ENCODE measurements at regions not wholly inside any gene's neighbourhood (a gene's known extent, or its start where the extent isn't known, plus 50 kb on each side); places are given as distances from the start of the nearest gene placed in this dataset.

DNA sequence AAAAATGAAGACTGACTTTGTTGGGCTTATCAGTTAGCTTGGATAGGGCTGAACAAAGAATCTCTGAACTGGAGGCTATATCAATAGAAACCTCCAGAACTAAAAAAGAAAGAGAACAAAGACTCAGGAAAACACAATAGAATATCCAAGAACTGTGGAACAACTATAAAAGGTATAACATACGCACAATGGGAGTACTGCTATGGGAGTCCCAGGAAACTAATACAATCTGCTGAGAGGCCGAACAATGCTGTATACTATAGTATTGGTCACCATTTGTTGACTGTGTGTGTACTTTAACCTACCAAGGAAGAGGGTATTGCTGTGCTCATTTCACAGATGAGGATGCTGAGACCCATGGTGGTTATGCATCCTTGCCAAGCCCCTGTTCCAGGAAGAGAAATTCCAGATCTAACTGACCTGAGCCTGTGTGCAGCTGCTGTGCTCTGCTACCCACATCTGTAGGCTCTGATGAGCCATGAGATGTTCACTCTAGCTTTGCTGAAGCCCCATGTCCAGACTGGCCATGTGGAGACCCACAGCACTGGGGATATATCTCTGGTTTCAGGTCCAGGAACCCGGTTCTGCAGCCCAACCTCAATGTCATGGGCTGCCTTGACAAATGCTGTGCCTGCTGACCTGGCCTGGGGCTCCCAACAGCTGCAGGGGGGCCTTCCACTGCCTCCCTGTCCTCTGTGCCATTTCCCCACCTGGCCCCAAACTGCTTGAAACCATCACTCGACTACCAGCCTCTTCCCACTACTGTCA, 254.3 kb upstream of the TNRC6C start:
- H3K9me3 ChIP-seq: peaks cover 9 to 13% of the 10 kb centered on the region in 2 donors

DNA sequence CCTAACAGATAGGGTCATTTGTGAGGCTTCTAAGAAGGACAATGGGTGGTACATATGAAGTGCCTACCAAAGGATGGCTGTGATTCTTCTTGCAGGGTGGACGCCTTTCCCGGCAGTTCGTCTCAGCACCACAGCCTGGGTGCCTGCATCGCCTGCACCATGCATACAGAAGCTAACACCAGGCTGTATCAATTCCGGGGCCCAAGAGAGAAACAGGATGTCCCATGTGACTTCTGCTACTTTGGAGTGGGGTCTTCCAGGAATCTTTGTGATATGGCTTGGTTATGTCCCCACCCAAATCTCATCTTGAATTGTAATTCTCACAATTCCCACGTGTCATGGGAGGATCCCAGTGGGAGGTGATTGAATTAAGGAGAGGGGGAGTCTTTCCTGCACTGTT, 251.6 kb upstream of the TNRC6C start:
- intact Hi-C loops (cut with DNase I; ENCODE audit: low total_unique reads): no loop called here
- H3K27me3 ChIP-seq: no peaks in the 10 kb centered on the region
- H3K9me3 ChIP-seq: peaks cover 9 to 13% of the 10 kb centered on the region in 2 donors
- in situ Hi-C loops (cut with MboI; ENCODE audit: low pct_ligation_motif_present in 1 of 4, low pct_unique_long_range_greater_than_20kb in 1 of 4, low sequenced_read_pairs in 3 of 4): no loop called here
- no peak overlapping the region for H3K4me3 ChIP-seq
- H3K27ac ChIP-seq: no peak overlapping the region
- H3K36me3 ChIP-seq: no peaks in the 10 kb centered on the region
- DNase-seq: no peak
- H3K4me1 ChIP-seq: no peaks in the 10 kb centered on the region
- TF ChIP-seq POLR2A (IDR thresholded peaks at IDR 0.05): no peak
- TF ChIP-seq, protein P1, sequence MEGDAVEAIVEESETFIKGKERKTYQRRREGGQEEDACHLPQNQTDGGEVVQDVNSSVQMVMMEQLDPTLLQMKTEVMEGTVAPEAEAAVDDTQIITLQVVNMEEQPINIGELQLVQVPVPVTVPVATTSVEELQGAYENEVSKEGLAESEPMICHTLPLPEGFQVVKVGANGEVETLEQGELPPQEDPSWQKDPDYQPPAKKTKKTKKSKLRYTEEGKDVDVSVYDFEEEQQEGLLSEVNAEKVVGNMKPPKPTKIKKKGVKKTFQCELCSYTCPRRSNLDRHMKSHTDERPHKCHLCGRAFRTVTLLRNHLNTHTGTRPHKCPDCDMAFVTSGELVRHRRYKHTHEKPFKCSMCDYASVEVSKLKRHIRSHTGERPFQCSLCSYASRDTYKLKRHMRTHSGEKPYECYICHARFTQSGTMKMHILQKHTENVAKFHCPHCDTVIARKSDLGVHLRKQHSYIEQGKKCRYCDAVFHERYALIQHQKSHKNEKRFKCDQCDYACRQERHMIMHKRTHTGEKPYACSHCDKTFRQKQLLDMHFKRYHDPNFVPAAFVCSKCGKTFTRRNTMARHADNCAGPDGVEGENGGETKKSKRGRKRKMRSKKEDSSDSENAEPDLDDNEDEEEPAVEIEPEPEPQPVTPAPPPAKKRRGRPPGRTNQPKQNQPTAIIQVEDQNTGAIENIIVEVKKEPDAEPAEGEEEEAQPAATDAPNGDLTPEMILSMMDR (IDR thresholded peaks at IDR 0.05): no peak
- no peak for TF ChIP-seq EP300 (IDR thresholded peaks at IDR 0.05; ENCODE audit: low read depth)
- 80 to 84% methylated on average over 6 of the region's 6 CpGs for WGBS, 2 donors (ENCODE audit: low coverage in 1 of 2)

More for the DNA sequence above, 254.3 kb upstream of the TNRC6C start:
- TF ChIP-seq, protein P1 (IDR thresholded peaks at IDR 0.05): no peak
- TF ChIP-seq POLR2AphosphoS5 (IDR thresholded peaks at IDR 0.05) (no peak), EP300 (IDR thresholded peaks at IDR 0.05; ENCODE audit: low read depth) (no peak), POLR2A (IDR thresholded peaks at IDR 0.05) (no peak)
- intact Hi-C loops (cut with DNase I; ENCODE audit: low total_unique reads): no loop called here
- H3K36me3 ChIP-seq: no peaks in the 10 kb centered on the region
- in situ Hi-C loops (cut with MboI; ENCODE audit: low pct_ligation_motif_present in 1 of 4, low pct_unique_long_range_greater_than_20kb in 1 of 4, low sequenced_read_pairs in 3 of 4): no loop called here
- no peak overlapping the region for H3K4me3 ChIP-seq
- no peak overlapping the region for H3K27ac ChIP-seq
- DNase-seq: no peak
- no peaks in the 10 kb centered on the region for H3K4me1 ChIP-seq
- 67 to 83% methylated on average over 2 to 4 of the region's 4 CpGs for WGBS, 2 donors (ENCODE audit: low coverage in 1 of 2)
- no peaks in the 10 kb centered on the region for H3K27me3 ChIP-seq

DNA sequence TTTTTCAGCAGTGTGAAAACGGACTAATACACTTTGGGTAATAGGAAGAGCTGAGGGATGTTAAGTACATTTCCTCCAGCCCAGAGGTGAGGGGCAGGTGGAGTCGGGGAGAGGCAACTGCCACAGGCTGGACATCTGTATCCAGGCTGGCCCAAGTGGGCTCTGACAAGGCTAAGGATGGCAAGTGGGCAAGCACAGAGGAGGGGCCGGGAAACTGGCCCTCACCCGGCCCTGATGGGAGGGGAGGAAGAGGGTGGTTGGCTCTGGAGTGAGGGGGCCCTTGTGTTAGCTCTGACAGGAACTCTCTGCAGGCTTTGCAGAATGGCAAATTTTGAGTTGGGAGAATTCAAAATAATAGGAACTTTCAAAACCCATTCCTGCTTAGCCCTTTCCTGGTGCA, 251.0 kb upstream of the TNRC6C start:
- H3K27ac ChIP-seq: no peak overlapping the region
- H3K36me3 ChIP-seq: no peaks in the 10 kb centered on the region
- no peaks in the 10 kb centered on the region for H3K27me3 ChIP-seq
- intact Hi-C loops (cut with DNase I; ENCODE audit: low total_unique reads) (no loop called here), in situ Hi-C loops (cut with MboI; ENCODE audit: low pct_ligation_motif_present in 1 of 4, low pct_unique_long_range_greater_than_20kb in 1 of 4, low sequenced_read_pairs in 3 of 4) (no loop called here)
- no peak for TF ChIP-seq EP300 (IDR thresholded peaks at IDR 0.05; ENCODE audit: low read depth)
- TF ChIP-seq POLR2AphosphoS5 (IDR thresholded peaks at IDR 0.05): no peak
- TF ChIP-seq, protein P1 (IDR thresholded peaks at IDR 0.05): no peak
- no peak for TF ChIP-seq POLR2A (IDR thresholded peaks at IDR 0.05)
- no peaks in the 10 kb centered on the region for H3K4me1 ChIP-seq
- H3K9me3 ChIP-seq: peaks cover 9 to 13% of the 10 kb centered on the region in 2 donors
- no peak overlapping the region for H3K4me3 ChIP-seq
- no peak for DNase-seq
- WGBS, 2 donors (ENCODE audit: low coverage in 1 of 2): 76% methylated on average over 4 of the region's 4 CpGs; no CpG with 5 or more reads in 1 of the 2 donors

DNA sequence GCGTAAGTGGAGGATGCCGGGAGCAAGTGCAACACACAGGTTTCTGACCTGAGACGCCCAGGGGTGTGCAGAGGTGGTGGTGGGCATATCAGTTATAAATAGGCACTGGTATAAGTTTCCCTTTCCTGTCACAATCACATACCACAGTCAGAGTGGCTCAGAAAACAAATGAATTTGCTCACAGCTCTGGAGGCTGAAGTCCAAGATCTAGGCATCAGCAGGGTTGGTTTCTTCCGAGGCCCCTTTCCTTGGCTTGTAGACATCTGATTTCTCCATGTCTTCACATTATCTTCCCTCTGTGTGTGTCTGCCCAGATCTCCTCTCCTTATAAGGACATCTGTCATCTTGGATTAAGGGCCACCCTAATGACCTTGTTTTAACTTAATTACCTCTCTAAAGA, 250.5 kb upstream of the TNRC6C start:
- Histone ChIP-seq H3K9me3 (peaks cover 8 to 13% of the 10 kb centered on the region in 2 donors), H3K4me1 (no peaks in the 10 kb centered on the region), H3K4me3 (no peak overlapping the region), H3K27me3 (no peaks in the 10 kb centered on the region), H3K36me3 (no peaks in the 10 kb centered on the region), H3K27ac (no peak overlapping the region)
- 86% methylated on average over 4 of the region's 4 CpGs; no CpG with 5 or more reads in 1 of the 2 donors for WGBS, 2 donors (ENCODE audit: low coverage in 1 of 2)
- DNase-seq: no peak
- no peak for TF ChIP-seq POLR2AphosphoS5 (IDR thresholded peaks at IDR 0.05)
- TF ChIP-seq, protein P1 (IDR thresholded peaks at IDR 0.05): no peak
- no peak for TF ChIP-seq EP300 (IDR thresholded peaks at IDR 0.05; ENCODE audit: low read depth)
- TF ChIP-seq POLR2A (IDR thresholded peaks at IDR 0.05): no peak
- in situ Hi-C loops (cut with MboI; ENCODE audit: low pct_ligation_motif_present in 1 of 4, low pct_unique_long_range_greater_than_20kb in 1 of 4, low sequenced_read_pairs in 3 of 4) (no loop called here), intact Hi-C loops (cut with DNase I; ENCODE audit: low total_unique reads) (no loop called here)

Measured in transverse colon (tissue), 4 donors.